Activated CD8-positive, alpha-beta T cell treated with anti-CD3 and anti-CD28 coated beads, Interleukin-2, amount 10 ng/mL, durations not matched to agents 7 days and 5 days (primary cell): ENCODE measurements at regions not wholly inside any gene's neighbourhood (a gene's known extent, or its start where the extent isn't known, plus 50 kb on each side); places are given as distances from the start of the nearest gene placed in this dataset.

Source experiments
- ATAC-seq: fragments of 150-1000 bp; cut with Tn5 transposase; one replicate; pipeline ENCODE4 v1.10.0; 2021; ENCODE audit warnings: moderate library complexity
- CTCF ChIA-PET: fragments of 350-600 bp; sonication (Branson Sonifier 250); formaldehyde crosslinking; loops from one replicate; lab custom pipeline; 2021; ENCODE audit warnings: antibody characterized with exemption; lab: Charles Lee
- POLR2A ChIA-PET: fragments of 350-600 bp; sonication (Branson Sonifier 250); formaldehyde crosslinking; loops from one replicate; lab custom pipeline; 2021; ENCODE audit warnings: antibody characterized with exemption; lab: Charles Lee
- DNase-seq: peaks from one replicate; pipeline ENCODE4 v3.0.0-alpha.2; 2020
- H3K27ac Mint-ChIP-seq: one replicate; pipeline ENCODE4 v1.8.0; 2021; ENCODE audit warnings: mild to moderate bottlenecking, mixed read lengths
- H3K27me3 Mint-ChIP-seq: one replicate; pipeline ENCODE4 v1.8.0; 2021; ENCODE audit warnings: low read depth, mixed read lengths
- H3K36me3 Mint-ChIP-seq: one replicate; pipeline ENCODE4 v1.8.0; 2021; ENCODE audit warnings: low read depth, mixed read lengths
- H3K4me1 Mint-ChIP-seq: one replicate; pipeline ENCODE4 v1.8.0; 2021; ENCODE audit warnings: low read depth, mixed read lengths
- H3K4me3 Mint-ChIP-seq: one replicate; pipeline ENCODE4 v1.8.0; 2021; ENCODE audit warnings: mild to moderate bottlenecking, mixed read lengths
- H3K9me3 Mint-ChIP-seq: one replicate; pipeline ENCODE4 v1.8.0; 2022; ENCODE audit warnings: mixed read lengths; ENCODE audit not compliant: insufficient read depth

- ATAC-seq = no peak
- ChIA-PET CTCF (interaction anchor here (1.1 kb wide), 1 partner anchor 11 kb away, joined by 3 read pairs; no protein-coding TSS in a partner anchor), POLR2A (no interaction called here)
- Mint-ChIP-seq H3K27ac (no peak overlapping the region), H3K4me1 (no peaks in the 10 kb centered on the region), H3K27me3 (no peaks in the 10 kb centered on the region), H3K4me3 (no peak overlapping the region), H3K9me3 (no peaks in the 10 kb centered on the region), H3K36me3 (no peaks in the 10 kb centered on the region)
- DNase-seq = no peak
These were observed 127.6 kb downstream of the ETAA1 start for GRCh38 chr2:67524777-67525176.

- H3K36me3 Mint-ChIP-seq = no peaks in the 10 kb centered on the region
- no peak for DNase-seq
- no peak overlapping the region for H3K27ac Mint-ChIP-seq
- H3K4me3 Mint-ChIP-seq = no peak overlapping the region
- no peaks in the 10 kb centered on the region for H3K27me3 Mint-ChIP-seq
- POLR2A ChIA-PET = no interaction called here
- no peak for ATAC-seq
- no peaks in the 10 kb centered on the region for H3K9me3 Mint-ChIP-seq
- H3K4me1 Mint-ChIP-seq = no peaks in the 10 kb centered on the region
- CTCF ChIA-PET = no interaction called here
These were observed 129.2 kb downstream of the ETAA1 start for GRCh38 chr2:67526283-67526682.

- Mint-ChIP-seq H3K9me3 (no peaks in the 10 kb centered on the region), H3K27ac (no peak overlapping the region), H3K36me3 (no peaks in the 10 kb centered on the region), H3K27me3 (no peaks in the 10 kb centered on the region), H3K4me3 (no peak overlapping the region), H3K4me1 (no peaks in the 10 kb centered on the region)
- ATAC-seq = no peak
- DNase-seq = no peak
- POLR2A ChIA-PET = no interaction called here
- CTCF ChIA-PET = no interaction called here
These were observed 131.2 kb downstream of the ETAA1 start for GRCh38 chr2:67528320-67528719.

GRCh38 chr2:67532387-67532786, 135.3 kb downstream of the ETAA1 start:
- DNase-seq (no peak), ATAC-seq (no peak)
- Mint-ChIP-seq H3K27me3 (no peaks in the 10 kb centered on the region), H3K9me3 (no peaks in the 10 kb centered on the region), H3K36me3 (no peaks in the 10 kb centered on the region), H3K4me1 (no peaks in the 10 kb centered on the region), H3K27ac (no peak overlapping the region), H3K4me3 (no peak overlapping the region)
- ChIA-PET CTCF (no interaction called here), POLR2A (no interaction called here)

- ChIA-PET POLR2A (no interaction called here), CTCF (no interaction called here)
- no peak for ATAC-seq
- H3K27me3 Mint-ChIP-seq = no peaks in the 10 kb centered on the region
- no peaks in the 10 kb centered on the region for H3K36me3 Mint-ChIP-seq
- no peak overlapping the region for H3K27ac Mint-ChIP-seq
- H3K9me3 Mint-ChIP-seq = no peaks in the 10 kb centered on the region
- H3K4me3 Mint-ChIP-seq = no peak overlapping the region
- H3K4me1 Mint-ChIP-seq = no peaks in the 10 kb centered on the region
- DNase-seq = no peak
These were observed 137.6 kb downstream of the ETAA1 start for GRCh38 chr2:67534745-67535144.

GRCh38 chr2:67540962-67541361, 143.8 kb downstream of the ETAA1 start:
- H3K4me3 Mint-ChIP-seq = no peak overlapping the region
- ATAC-seq (no peak), DNase-seq (no peak)
- H3K9me3 Mint-ChIP-seq = no peaks in the 10 kb centered on the region
- no peaks in the 10 kb centered on the region for H3K36me3 Mint-ChIP-seq
- CTCF ChIA-PET = no interaction called here
- no peaks in the 10 kb centered on the region for H3K27me3 Mint-ChIP-seq
- H3K4me1 Mint-ChIP-seq = no peaks in the 10 kb centered on the region
- POLR2A ChIA-PET = no interaction called here
- no peak overlapping the region for H3K27ac Mint-ChIP-seq

GRCh38 chr2:67544286-67544685, 147.2 kb downstream of the ETAA1 start:
- Mint-ChIP-seq H3K4me3 (no peak overlapping the region), H3K27ac (no peak overlapping the region), H3K9me3 (no peaks in the 10 kb centered on the region), H3K36me3 (no peaks in the 10 kb centered on the region), H3K27me3 (no peaks in the 10 kb centered on the region), H3K4me1 (no peaks in the 10 kb centered on the region)
- no peak for ATAC-seq
- POLR2A ChIA-PET = no interaction called here
- CTCF ChIA-PET = no interaction called here
- no peak for DNase-seq

- DNase-seq = no peak
- no peak for ATAC-seq
- H3K9me3 Mint-ChIP-seq = no peaks in the 10 kb centered on the region
- H3K4me3 Mint-ChIP-seq = no peak overlapping the region
- H3K27ac Mint-ChIP-seq = no peak overlapping the region
- CTCF ChIA-PET = no interaction called here
- no peaks in the 10 kb centered on the region for H3K27me3 Mint-ChIP-seq
- H3K4me1 Mint-ChIP-seq = no peaks in the 10 kb centered on the region
- no peaks in the 10 kb centered on the region for H3K36me3 Mint-ChIP-seq
- POLR2A ChIA-PET = no interaction called here
These were observed 151.4 kb downstream of the ETAA1 start for GRCh38 chr2:67548317-67549201.

GRCh38 chr2:67559156-67559555, 162.0 kb downstream of the ETAA1 start:
- ChIA-PET POLR2A (no interaction called here), CTCF (no interaction called here)
- Mint-ChIP-seq H3K9me3 (no peaks in the 10 kb centered on the region), H3K36me3 (no peaks in the 10 kb centered on the region), H3K4me1 (no peaks in the 10 kb centered on the region), H3K4me3 (no peak overlapping the region), H3K27ac (no peak overlapping the region), H3K27me3 (no peaks in the 10 kb centered on the region)
- DNase-seq (no peak), ATAC-seq (no peak)

- no peaks in the 10 kb centered on the region for H3K4me1 Mint-ChIP-seq
- H3K9me3 Mint-ChIP-seq = no peaks in the 10 kb centered on the region
- no peaks in the 10 kb centered on the region for H3K27me3 Mint-ChIP-seq
- POLR2A ChIA-PET = interaction anchor here (0.5 kb wide), 1 partner anchor 137 kb away, joined by 3 read pairs; no protein-coding TSS in a partner anchor
- ATAC-seq (no peak), DNase-seq (no peak)
- CTCF ChIA-PET = no interaction called here
- H3K36me3 Mint-ChIP-seq = no peaks in the 10 kb centered on the region
- H3K27ac Mint-ChIP-seq = no peak overlapping the region
- no peak overlapping the region for H3K4me3 Mint-ChIP-seq
These were observed 163.8 kb downstream of the ETAA1 start for GRCh38 chr2:67560771-67561456.

GRCh38 chr2:67561457-67561965, 164.4 kb downstream of the ETAA1 start:
- H3K36me3 Mint-ChIP-seq = no peaks in the 10 kb centered on the region
- POLR2A ChIA-PET = no interaction called here
- no peaks in the 10 kb centered on the region for H3K27me3 Mint-ChIP-seq
- DNase-seq = no peak
- ATAC-seq = no peak
- no peak overlapping the region for H3K27ac Mint-ChIP-seq
- no peaks in the 10 kb centered on the region for H3K4me1 Mint-ChIP-seq
- CTCF ChIA-PET = no interaction called here
- no peaks in the 10 kb centered on the region for H3K9me3 Mint-ChIP-seq
- no peak overlapping the region for H3K4me3 Mint-ChIP-seq

- ChIA-PET POLR2A (no interaction called here), CTCF (no interaction called here)
- DNase-seq (no peak), ATAC-seq (no peak)
- Mint-ChIP-seq H3K4me1 (no peaks in the 10 kb centered on the region), H3K36me3 (no peaks in the 10 kb centered on the region), H3K9me3 (no peaks in the 10 kb centered on the region), H3K27ac (no peak overlapping the region), H3K4me3 (no peak overlapping the region), H3K27me3 (no peaks in the 10 kb centered on the region)
These were observed 166.9 kb downstream of the ETAA1 start for GRCh38 chr2:67564076-67564475.
